IPS DF 6.9 (cell line): ENCODE measurements at regions not wholly inside any gene's neighbourhood (a gene's known extent, or its start where the extent isn't known, plus 50 kb on each side); places are given as distances from the start of the nearest gene placed in this dataset.

ENCODE experiments used
- DNase-seq: peaks from one replicate; pipeline ENCODE4 v3.0.0-alpha.2; 2013; ENCODE audit warnings: low read depth, low spot score
- H3K27ac ChIP-seq: one replicate; pipeline ENCODE4 v1.5.1; 2013; ENCODE audit warnings: low read length, control low read depth
- H3K27me3 ChIP-seq: 2 replicates; pipeline ENCODE4 v1.6.1; 2013; ENCODE audit warnings: mild to moderate bottlenecking, low read length; ENCODE audit not compliant: control insufficient read depth, insufficient read depth
- H3K36me3 ChIP-seq: 2 replicates; pipeline ENCODE4 v1.6.1; 2013; ENCODE audit warnings: low read length; ENCODE audit not compliant: control insufficient read depth, insufficient read depth
- H3K4me1 ChIP-seq: 2 replicates; pipeline ENCODE4 v1.6.1; 2013; ENCODE audit warnings: low read length; ENCODE audit not compliant: control insufficient read depth, insufficient read depth
- H3K4me3 ChIP-seq: 2 replicates; pipeline ENCODE4 v1.5.1; 2013; ENCODE audit warnings: mild to moderate bottlenecking, low read length
- H3K9me3 ChIP-seq: 2 replicates; pipeline ENCODE4 v1.6.1; 2013; ENCODE audit warnings: low read length, inconsistent platforms; ENCODE audit not compliant: control insufficient read depth, insufficient read depth
- WGBS: extraction: QIAGEN DNeasy Blood & Tissue Kit; methylation state at CpG from one replicate; pipeline ENCODE4 v1.1.7; 2013; ENCODE audit warnings: mixed read lengths, missing lambda C conversion rate; ENCODE audit not compliant: insufficient read length, insufficient coverage; 5-methylcytosine and 5-hydroxymethylcytosine counted together

DNA sequence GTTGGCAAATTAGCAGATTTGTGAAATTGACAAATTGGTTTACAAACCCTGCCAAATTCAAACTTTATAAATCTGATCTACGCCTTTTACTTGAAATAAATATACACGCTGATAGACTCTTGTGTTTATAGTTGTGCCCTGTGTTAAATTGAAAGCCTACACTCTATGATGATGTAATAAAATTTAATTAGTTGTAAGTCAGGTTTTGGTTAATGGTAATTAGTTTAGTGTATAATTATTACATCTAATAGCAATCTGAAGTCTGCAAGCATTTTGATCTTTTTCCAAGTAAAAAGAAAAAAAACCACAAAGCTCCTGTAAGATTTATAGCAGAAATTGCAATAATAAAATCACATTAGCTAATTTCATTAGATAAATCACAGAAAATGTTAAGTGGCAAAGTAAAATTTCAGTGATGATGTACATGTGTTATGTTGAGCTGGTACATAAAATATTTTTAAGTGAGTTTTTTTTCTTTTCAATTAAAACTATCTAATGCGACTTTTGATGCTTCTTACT is 72.7 kb upstream of the TENM3 start:
- Histone ChIP-seq H3K9me3 (no peaks in the 10 kb centered on the region), H3K4me1 (no peaks in the 10 kb centered on the region), H3K36me3 (no peaks in the 10 kb centered on the region), H3K27ac (no peak overlapping the region), H3K27me3 (no peaks in the 10 kb centered on the region), H3K4me3 (no peak overlapping the region)
- WGBS: no CpG with 5 or more reads among the region's 3 CpGs
- no peak for DNase-seq

DNA sequence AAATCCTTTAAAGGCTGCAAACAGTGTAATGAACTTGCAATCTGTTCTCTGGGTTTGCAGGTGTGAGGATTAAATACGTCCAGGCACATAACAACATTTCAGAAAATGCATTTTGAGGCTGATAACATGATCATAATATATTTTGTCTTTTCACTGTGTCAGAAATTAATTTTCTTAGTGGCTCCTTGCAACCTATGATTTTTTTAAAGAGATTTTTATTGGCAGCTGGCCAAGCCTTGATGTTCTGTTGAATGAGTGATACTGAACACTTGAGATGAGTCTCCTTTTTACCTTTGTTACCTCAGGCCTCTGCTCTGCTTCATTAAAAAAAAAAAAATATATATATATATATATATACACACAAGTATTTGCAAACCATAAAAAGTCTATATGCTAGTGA is 68.2 kb upstream of the TENM3 start:
- H3K36me3 ChIP-seq: no peaks in the 10 kb centered on the region
- no peak for DNase-seq
- no peaks in the 10 kb centered on the region for H3K9me3 ChIP-seq
- WGBS: no CpG with 5 or more reads among the region's 1 CpG
- no peaks in the 10 kb centered on the region; the same call in 1 of the 2 replicates for H3K4me1 ChIP-seq
- H3K4me3 ChIP-seq: no peak overlapping the region
- no peaks in the 10 kb centered on the region for H3K27me3 ChIP-seq
- H3K27ac ChIP-seq: no peak overlapping the region

DNA sequence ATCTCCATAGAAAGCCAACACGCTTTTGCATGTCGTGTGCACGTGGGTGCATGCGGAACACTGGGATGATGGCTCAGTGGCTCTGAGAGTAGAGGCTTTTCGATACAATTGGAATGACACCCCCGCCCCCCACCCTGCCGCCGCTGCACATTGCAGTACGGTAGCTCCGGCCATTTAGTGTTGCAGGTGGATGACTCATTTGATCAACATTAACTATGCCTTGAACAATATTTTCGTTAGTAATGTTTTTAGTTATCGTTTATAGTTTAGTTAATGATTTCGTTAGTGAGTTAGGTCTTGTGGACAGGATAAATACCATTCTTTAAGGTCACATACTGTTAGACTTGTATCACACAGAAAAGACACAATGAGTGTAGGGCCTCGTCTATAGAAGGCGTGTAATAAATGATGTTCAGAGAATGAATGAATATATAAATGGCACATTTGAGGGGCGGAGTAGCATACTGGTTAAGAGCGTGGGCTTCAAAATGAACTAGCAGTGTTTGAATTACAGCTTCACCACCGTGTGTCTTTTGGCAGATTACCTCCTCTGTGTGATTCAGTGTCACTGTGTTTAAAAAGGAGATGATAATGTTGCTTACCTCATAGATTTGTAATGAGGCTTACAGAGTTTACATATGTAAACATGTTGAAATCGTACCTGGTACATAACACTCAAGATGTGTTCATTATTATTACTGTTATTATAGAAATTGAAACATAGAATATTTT is 67.2 kb upstream of the TENM3 start:
- WGBS: 100% methylated on average over 3 of the region's 19 CpGs
- no peaks in the 10 kb centered on the region for H3K9me3 ChIP-seq
- no peak overlapping the region for H3K4me3 ChIP-seq
- H3K4me1 ChIP-seq: no peaks in the 10 kb centered on the region; the same call in 1 of the 2 replicates
- H3K27me3 ChIP-seq: no peaks in the 10 kb centered on the region
- H3K36me3 ChIP-seq: no peaks in the 10 kb centered on the region
- DNase-seq: no peak
- no peak overlapping the region for H3K27ac ChIP-seq

DNA sequence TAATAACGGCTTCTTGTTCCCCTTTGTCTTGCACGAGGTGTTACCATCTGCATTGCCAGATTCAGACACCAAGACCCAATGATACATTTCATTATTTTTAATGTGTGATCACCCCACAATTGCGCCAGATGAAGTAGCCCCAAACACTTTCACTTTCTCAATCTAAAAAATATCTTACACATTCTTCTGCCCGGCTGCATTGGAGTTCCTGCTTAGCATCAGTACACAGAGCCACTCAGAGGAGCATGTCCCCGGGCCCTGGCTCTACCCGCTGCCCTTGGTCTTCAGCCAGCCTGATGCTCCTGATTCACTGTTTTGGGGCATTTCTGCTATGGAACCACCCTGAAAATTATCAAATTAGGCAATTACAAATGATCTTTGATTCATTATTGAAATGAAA is 66.0 kb upstream of the TENM3 start:
- Histone ChIP-seq H3K9me3 (no peaks in the 10 kb centered on the region), H3K4me1 (no peaks in the 10 kb centered on the region; the same call in 1 of the 2 replicates), H3K27ac (no peak overlapping the region), H3K4me3 (no peak overlapping the region), H3K36me3 (no peaks in the 10 kb centered on the region), H3K27me3 (no peaks in the 10 kb centered on the region)
- WGBS: 100% methylated on average over 1 of the region's 6 CpGs
- no peak for DNase-seq

DNA sequence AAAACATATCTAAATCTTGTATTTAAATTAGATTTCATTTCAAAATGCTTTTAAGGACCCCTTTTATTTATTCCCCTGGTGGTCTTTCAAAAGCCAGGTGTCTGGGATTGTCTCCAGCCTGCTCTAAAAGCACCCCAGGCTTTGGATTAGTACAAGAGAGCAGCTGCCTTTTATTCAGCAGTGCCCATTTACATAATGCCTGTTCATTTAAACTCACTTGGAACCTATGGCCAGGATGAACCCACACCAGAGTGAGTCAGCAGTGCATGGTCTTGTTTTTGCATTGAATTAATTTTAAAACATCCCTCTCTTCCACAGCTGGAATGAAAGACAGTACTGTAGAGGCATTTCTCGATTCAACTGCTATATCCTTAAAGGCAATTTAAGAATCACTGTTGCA is 64.1 kb upstream of the TENM3 start:
- no peak for DNase-seq
- no peaks in the 10 kb centered on the region; the same call in 1 of the 2 replicates for H3K4me1 ChIP-seq
- no peaks in the 10 kb centered on the region for H3K36me3 ChIP-seq
- no peak overlapping the region for H3K27ac ChIP-seq
- no peak overlapping the region for H3K4me3 ChIP-seq
- no peaks in the 10 kb centered on the region for H3K9me3 ChIP-seq
- no peaks in the 10 kb centered on the region for H3K27me3 ChIP-seq
- no CpG with 5 or more reads among the region's 1 CpG for WGBS

DNA sequence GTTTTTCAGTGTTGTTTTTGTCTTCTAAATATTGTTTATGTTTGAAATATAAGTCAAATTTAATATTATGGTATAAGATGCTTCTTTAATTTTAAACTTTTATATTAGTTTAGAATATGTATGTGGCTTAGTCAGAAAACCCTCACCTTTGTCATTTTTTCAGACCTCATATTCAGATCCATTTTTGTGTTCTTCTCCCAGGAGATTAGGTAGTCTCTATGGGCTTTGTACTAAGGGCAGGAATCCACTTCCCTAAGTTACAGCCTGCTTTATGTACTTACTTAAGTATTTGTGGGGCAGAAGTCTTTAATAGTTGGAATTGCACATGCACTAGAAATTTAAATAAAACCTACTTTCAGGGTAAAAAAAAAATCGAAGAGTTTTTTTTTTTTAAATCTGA is 63.5 kb upstream of the TENM3 start:
- no peaks in the 10 kb centered on the region for H3K36me3 ChIP-seq
- DNase-seq: no peak
- no peaks in the 10 kb centered on the region for H3K9me3 ChIP-seq
- no CpG with 5 or more reads among the region's 1 CpG for WGBS
- H3K4me1 ChIP-seq: no peaks in the 10 kb centered on the region; the same call in 1 of the 2 replicates
- no peak overlapping the region for H3K4me3 ChIP-seq
- no peak overlapping the region for H3K27ac ChIP-seq
- H3K27me3 ChIP-seq: no peaks in the 10 kb centered on the region

DNA sequence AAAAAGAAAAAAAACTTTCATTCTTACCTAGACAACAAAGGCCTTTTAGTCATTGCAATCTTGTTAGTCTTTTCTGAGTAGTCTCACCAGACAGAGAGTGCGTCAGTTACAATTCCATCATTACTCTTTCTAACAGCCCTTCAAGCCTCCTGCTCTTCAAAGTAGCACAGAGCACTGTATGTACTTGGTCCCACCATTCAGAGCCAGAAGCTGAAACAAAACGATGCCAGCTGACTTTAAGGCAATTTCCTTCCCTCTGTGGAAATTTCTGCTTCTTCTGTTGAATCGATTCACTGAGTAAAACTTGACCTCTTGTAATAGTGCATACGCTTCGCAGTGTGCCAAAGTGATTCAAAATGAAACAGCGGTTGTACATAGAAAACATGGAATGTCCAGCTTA is 57.7 kb upstream of the TENM3 start:
- no CpG with 5 or more reads among the region's 6 CpGs for WGBS
- Histone ChIP-seq H3K4me1 (no peaks in the 10 kb centered on the region), H3K4me3 (no peak overlapping the region), H3K27ac (no peak overlapping the region), H3K27me3 (no peaks in the 10 kb centered on the region), H3K9me3 (no peaks in the 10 kb centered on the region), H3K36me3 (no peaks in the 10 kb centered on the region)
- no peak for DNase-seq

DNA sequence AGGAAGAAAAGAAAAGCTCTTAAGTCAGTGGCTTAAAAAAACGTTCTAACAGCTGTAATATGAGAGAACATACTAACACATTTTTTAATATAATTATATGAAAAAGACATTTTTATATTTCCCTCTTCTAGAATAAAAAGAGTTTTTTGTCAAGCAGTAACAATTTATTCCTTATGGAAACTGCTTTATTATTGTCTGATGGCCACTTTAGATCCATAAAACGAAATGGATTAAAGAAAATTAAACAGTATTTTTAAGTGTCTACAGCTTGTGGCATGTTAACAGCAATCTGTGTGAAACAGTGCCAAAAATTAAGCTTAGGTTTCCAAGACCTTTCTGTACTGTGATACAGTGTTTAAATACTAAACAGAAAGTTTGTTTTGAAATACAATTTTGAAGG is 55.5 kb upstream of the TENM3 start:
- no peak overlapping the region for H3K27ac ChIP-seq
- DNase-seq: no peak
- H3K4me3 ChIP-seq: no peak overlapping the region
- H3K36me3 ChIP-seq: no peaks in the 10 kb centered on the region
- no peaks in the 10 kb centered on the region for H3K27me3 ChIP-seq
- no CpG with 5 or more reads among the region's 2 CpGs for WGBS
- H3K4me1 ChIP-seq: no peaks in the 10 kb centered on the region
- no peaks in the 10 kb centered on the region for H3K9me3 ChIP-seq

DNA sequence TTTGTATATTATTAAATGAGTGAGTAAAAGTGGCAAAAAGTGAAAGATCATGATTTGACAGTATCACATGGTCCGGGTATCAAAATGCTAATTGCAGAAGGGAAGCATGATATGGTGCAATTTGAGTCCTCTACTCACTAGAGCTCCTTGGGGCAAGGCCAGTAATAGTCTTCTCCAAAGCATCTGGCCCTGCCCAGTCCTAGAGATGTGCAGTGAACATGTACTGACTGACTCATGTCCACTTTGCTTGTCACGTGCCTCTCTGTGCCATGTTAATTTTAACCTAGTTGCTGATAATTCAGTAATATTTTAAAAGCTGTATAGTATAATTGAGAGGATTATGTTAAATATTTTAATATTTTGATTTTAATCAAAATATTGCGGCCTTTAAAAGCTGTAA is 54.6 kb upstream of the TENM3 start:
- Histone ChIP-seq H3K4me1 (no peaks in the 10 kb centered on the region), H3K4me3 (no peak overlapping the region), H3K36me3 (no peaks in the 10 kb centered on the region), H3K27me3 (no peaks in the 10 kb centered on the region), H3K27ac (no peak overlapping the region), H3K9me3 (no peaks in the 10 kb centered on the region)
- 100% methylated on average over 1 of the region's 3 CpGs for WGBS
- no peak for DNase-seq

DNA sequence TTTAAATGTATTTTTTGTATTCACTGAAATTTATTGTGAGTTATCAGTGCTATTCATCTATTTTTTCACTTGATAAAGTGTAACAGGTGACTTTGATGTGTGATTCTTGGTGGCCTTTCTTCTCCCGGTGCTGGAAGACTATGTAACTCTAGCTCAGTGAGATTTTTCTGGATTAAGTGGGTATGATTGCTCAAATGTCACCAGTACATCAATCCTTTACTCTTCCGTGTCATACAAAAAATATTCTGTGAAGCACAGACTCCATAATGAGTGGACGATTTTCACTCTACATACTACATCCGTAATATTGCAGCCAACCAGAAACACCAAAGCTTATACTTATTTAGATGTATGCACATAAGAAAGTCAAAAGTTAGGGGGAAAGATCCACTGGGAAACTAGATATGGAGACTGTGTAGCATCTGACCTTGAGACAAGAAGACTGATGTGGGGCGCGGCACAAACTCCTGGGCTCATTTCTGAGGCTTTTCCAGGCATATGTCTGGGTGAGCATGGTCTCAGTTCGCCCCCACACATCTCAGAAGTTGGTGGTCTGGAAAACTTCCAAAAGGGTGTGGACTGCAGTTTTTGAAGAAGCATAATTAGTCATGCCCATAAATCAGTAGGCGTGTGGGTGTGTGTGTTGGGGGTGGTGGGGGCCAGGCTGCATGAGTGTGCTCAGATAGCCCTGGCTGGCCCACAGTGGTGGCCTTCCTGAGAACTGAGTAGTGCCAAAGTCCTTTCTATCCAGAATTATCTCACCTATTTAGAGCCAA is 53.9 kb upstream of the TENM3 start:
- DNase-seq: no peak
- no peaks in the 10 kb centered on the region for H3K4me1 ChIP-seq
- H3K27ac ChIP-seq: no peak overlapping the region
- no CpG with 5 or more reads among the region's 8 CpGs for WGBS
- no peaks in the 10 kb centered on the region for H3K9me3 ChIP-seq
- H3K36me3 ChIP-seq: no peaks in the 10 kb centered on the region
- H3K4me3 ChIP-seq: no peak overlapping the region
- H3K27me3 ChIP-seq: no peaks in the 10 kb centered on the region
